GM19035 (cell line): ENCODE measurements at regions not wholly inside any gene's neighbourhood (a gene's known extent, or its start where the extent isn't known, plus 50 kb on each side); places are given as distances from the start of the nearest gene placed in this dataset.
A peak's percentile ranks its signal among the peaks of the same experiment; 100 is the strongest.
"Not testable (repeated sequence)": the region's sequence is repeated elsewhere in the genome, so short reads cannot be mapped to it uniquely, and the experiment has no call there.

ENCODE experiments used
- ATAC-seq: cut with Tn5 transposase; IDR thresholded peaks from one replicate; pipeline ENCODE4 v1.9.1; 2021; ENCODE audit not compliant: unreplicated experiment

- not testable (repeated sequence) for ATAC-seq
Measured at GRCh38 chr4:18159117-18159912, 137.8 kb upstream of the LCORL start.

- no peak for ATAC-seq
Measured at GRCh38 chr4:18155067-18156041, 133.8 kb upstream of the LCORL start.

- ATAC-seq = no peak
Measured at GRCh38 chr4:18138076-18138665, 116.6 kb upstream of the LCORL start.

GRCh38 chr4:18134111-18134510 lies 112.6 kb upstream of the LCORL start:
- no peak for ATAC-seq

- no peak for ATAC-seq
Measured at GRCh38 chr4:18130256-18130655, 108.7 kb upstream of the LCORL start.

DNA sequence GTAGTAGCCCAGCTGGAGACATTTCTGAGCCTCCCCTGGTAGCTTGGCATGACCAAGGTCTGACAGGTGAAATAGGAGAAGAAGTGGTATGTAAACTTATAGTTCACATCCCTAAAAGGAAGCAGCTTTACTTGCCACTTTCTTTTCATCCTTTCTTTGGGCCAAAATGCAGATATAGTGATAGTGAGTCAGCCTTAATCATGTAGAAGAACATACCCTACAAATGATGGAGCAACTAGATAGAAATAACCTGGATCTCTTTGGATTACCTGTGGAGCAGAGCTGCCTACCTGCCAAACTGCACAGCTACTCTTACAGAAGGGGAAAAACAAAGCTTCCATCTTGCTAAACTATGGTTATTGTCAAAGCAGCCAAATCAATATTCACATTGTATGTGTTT lies 106.7 kb upstream of the LCORL start:
- no peak for ATAC-seq

- no peak for ATAC-seq
Measured at GRCh38 chr4:18127030-18127429, 105.5 kb upstream of the LCORL start.

- no peak for ATAC-seq
Measured at GRCh38 chr4:18113710-18114331, 92.3 kb upstream of the LCORL start.

DNA sequence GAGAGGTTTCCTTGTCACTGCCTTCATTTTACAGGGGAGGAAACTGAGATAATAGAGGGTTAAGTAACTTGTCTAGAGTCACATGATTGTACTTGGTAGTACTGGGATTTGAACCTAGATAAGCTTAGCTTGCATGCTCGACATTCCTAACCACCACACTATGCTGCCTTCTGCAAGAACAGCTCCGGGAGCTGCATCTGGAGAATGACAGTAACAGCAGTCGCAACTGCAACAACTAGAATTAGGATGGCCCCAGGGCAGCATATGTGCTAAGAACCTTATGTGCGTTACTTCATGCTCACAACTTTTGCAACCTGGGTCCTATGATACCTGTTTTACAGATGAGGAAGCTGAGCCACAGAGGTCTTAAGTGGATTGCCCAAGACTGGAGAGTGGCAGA lies 89.5 kb upstream of the LCORL start:
- ATAC-seq = no peak

- ATAC-seq = no peak
Measured at GRCh38 chr4:18110099-18110498, 88.5 kb upstream of the LCORL start.

GRCh38 chr4:18109676-18110075 lies 88.1 kb upstream of the LCORL start:
- ATAC-seq = no peak

DNA sequence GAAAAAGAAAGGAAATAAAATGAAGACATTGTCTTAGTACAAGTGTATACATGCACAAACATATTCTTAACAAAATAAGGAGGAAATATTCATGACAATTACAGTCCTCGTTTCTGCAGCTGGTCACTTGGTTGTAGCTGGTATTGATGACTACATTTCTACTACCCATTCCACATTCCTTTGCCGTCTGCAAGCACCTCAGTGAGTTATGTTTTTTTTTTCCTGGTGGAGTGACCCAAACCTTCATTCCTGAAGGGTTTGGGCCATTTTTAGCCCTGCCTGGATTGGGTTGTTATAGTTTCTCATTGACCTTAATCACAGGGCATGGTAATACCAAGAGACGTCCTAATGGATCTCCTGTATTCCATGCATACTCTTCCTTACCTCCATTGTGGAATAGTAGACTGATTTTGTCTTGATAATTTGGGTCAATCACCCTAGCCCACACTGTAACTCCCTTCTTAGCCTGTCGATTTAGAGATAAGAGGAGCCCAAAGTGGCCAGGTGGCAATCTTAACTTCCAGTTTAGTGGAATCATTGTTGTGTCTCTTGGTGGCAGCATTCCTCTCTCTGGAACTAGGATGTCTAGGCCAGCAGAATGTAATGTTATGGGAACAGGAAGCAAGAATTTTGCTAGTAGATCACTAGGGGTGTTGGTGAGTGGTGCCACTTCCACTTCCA lies 86.4 kb upstream of the LCORL start:
- ATAC-seq = not testable (repeated sequence)

GRCh38 chr4:18106620-18107019 lies 85.1 kb upstream of the LCORL start:
- no peak for ATAC-seq

- peak; percentile 76 for ATAC-seq
Measured at GRCh38 chr4:18105030-18106011, 83.8 kb upstream of the LCORL start.

DNA sequence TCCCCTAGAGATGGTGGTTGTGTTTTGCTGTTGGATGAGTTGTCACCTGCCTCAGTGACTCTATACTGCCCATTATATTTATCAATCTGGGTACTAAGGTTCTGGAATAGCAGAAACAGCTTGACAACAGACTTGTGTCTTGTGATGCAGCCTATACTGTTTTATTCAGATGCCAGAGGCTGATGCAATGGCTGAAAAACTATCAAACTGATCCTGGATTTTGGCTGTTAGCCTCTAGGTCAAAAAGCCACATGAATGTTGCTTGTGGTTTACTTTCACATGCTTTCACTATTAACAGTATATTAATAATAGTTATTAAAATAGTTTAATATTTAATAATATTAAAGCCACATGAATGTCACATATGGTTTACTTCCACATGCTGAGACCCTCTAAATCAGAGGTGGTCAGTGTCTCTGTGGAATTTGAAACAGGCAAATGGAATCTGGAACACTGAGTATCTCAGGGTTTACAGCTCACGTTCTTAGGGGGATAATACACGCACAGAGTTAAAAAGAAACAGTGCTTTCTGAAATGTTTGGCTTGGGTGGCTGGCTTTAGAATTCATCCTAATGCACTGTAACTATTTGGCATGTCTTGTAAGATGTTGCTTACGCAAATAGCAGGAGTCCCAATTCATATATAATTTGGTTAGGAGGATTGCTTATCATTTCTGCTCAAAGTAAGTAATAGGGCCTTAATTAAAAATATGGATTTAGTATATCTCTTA lies 82.5 kb upstream of the LCORL start:
- no peak for ATAC-seq

DNA sequence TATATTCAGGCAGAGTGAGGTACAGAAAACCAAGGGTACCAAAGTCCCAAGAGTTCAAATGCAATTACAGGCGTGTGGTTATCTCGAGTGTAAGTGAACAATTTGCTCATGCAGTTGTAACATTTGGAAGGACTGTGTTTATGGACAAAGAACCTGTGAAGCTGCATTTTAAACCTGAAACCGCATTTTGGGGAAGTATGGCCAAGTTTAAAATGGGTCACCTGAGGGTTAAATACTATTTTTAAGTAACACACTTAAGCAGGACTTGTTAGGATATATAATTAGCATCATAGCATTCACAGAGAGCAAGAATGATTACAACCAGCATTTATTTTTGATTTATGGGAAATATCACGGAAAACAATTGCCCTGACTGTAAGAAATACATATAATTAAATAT lies 79.1 kb upstream of the LCORL start:
- ATAC-seq = no peak

- not testable (repeated sequence) for ATAC-seq
Measured at GRCh38 chr4:18090447-18090846, 68.9 kb upstream of the LCORL start.

- no peak for ATAC-seq
Measured at GRCh38 chr4:18082236-18082635, 60.7 kb upstream of the LCORL start.

- ATAC-seq = no peak
Measured at GRCh38 chr4:18081708-18082107, 60.2 kb upstream of the LCORL start.
